Central memory CD8-positive, alpha-beta T cell (primary cell): ENCODE measurements at regions not wholly inside any gene's neighbourhood (a gene's known extent, or its start where the extent isn't known, plus 50 kb on each side); places are given as distances from the start of the nearest gene placed in this dataset.

Experiments used
- ATAC-seq: fragments of 150-1000 bp; cut with Tn5 transposase; replicated peaks from 2 replicates; pipeline ENCODE4 v1.10.0; 2022; ENCODE audit warnings: mild to moderate bottlenecking, moderate FRiP score, moderate number of reproducible peaks; ENCODE audit not compliant: poor library complexity, severe bottlenecking; ENCODE audit errors: extremely low read depth
- DNase-seq, 2 donors: peaks; one replicate each; pipeline ENCODE4 v3.0.0; 2021; ENCODE audit warnings: low spot score in 2 of 2
- H3K27ac Mint-ChIP-seq: one replicate; pipeline ENCODE4 v1.8.0; 2022; ENCODE audit warnings: low read depth, mild to moderate bottlenecking, moderate library complexity, mixed read lengths
- H3K27me3 Mint-ChIP-seq: one replicate; pipeline ENCODE4 v1.8.0; 2022; ENCODE audit warnings: mixed read lengths
- H3K36me3 Mint-ChIP-seq: one replicate; pipeline ENCODE4 v1.8.0; 2022; ENCODE audit warnings: mild to moderate bottlenecking, moderate library complexity, mixed read lengths; ENCODE audit not compliant: insufficient read depth
- H3K4me1 Mint-ChIP-seq: one replicate; pipeline ENCODE4 v1.8.0; 2022; ENCODE audit warnings: mixed read lengths
- H3K4me3 Mint-ChIP-seq: one replicate; pipeline ENCODE4 v1.8.0; 2022; ENCODE audit warnings: mild to moderate bottlenecking, moderate library complexity, mixed read lengths
- H3K9me3 Mint-ChIP-seq: one replicate; pipeline ENCODE4 v1.8.0; 2022; ENCODE audit warnings: mixed read lengths

- H3K36me3 Mint-ChIP-seq: no peaks in the 10 kb centered on the region
- H3K4me1 Mint-ChIP-seq: peaks cover 8% of the 10 kb centered on the region
- H3K27ac Mint-ChIP-seq: no peak overlapping the region
- DNase-seq: no peak
- no peak overlapping the region for H3K4me3 Mint-ChIP-seq
- no peak for ATAC-seq
- H3K9me3 Mint-ChIP-seq: no peaks in the 10 kb centered on the region
- peaks cover 18% of the 10 kb centered on the region for H3K27me3 Mint-ChIP-seq
These were observed 89.6 kb downstream of the ELAPOR2 start for GRCh38 chr7:86969865-86970264.

- Mint-ChIP-seq H3K27me3 (peaks cover 18% of the 10 kb centered on the region), H3K4me3 (no peak overlapping the region), H3K27ac (no peak overlapping the region), H3K4me1 (peaks cover 8% of the 10 kb centered on the region), H3K9me3 (no peaks in the 10 kb centered on the region), H3K36me3 (no peaks in the 10 kb centered on the region)
- DNase-seq (no peak), ATAC-seq (no peak)
These were observed 90.8 kb downstream of the ELAPOR2 start for GRCh38 chr7:86968618-86969017.

GRCh38 chr7:86966916-86967315 is 92.5 kb downstream of the ELAPOR2 start:
- no peak overlapping the region for H3K27ac Mint-ChIP-seq
- H3K36me3 Mint-ChIP-seq: no peaks in the 10 kb centered on the region
- no peaks in the 10 kb centered on the region for H3K4me1 Mint-ChIP-seq
- H3K27me3 Mint-ChIP-seq: peaks cover 18% of the 10 kb centered on the region
- H3K9me3 Mint-ChIP-seq: no peaks in the 10 kb centered on the region
- ATAC-seq (no peak), DNase-seq (no peak)
- no peak overlapping the region for H3K4me3 Mint-ChIP-seq

- Mint-ChIP-seq H3K4me1 (no peaks in the 10 kb centered on the region), H3K27me3 (peaks cover 18% of the 10 kb centered on the region), H3K27ac (no peak overlapping the region), H3K4me3 (no peak overlapping the region), H3K9me3 (no peaks in the 10 kb centered on the region), H3K36me3 (no peaks in the 10 kb centered on the region)
- ATAC-seq (no peak), DNase-seq (no peak)
These were observed 93.7 kb downstream of the ELAPOR2 start for GRCh38 chr7:86965727-86966120.

GRCh38 chr7:86964973-86965726 is 94.3 kb downstream of the ELAPOR2 start:
- H3K9me3 Mint-ChIP-seq: no peaks in the 10 kb centered on the region
- no peak overlapping the region for H3K27ac Mint-ChIP-seq
- peaks cover 18% of the 10 kb centered on the region for H3K27me3 Mint-ChIP-seq
- H3K36me3 Mint-ChIP-seq: no peaks in the 10 kb centered on the region
- no peaks in the 10 kb centered on the region for H3K4me1 Mint-ChIP-seq
- no peak overlapping the region for H3K4me3 Mint-ChIP-seq
- DNase-seq (no peak), ATAC-seq (no peak)

- Mint-ChIP-seq H3K27me3 (peaks cover 30% of the 10 kb centered on the region), H3K27ac (no peak overlapping the region), H3K4me3 (no peak overlapping the region), H3K9me3 (no peaks in the 10 kb centered on the region), H3K36me3 (no peaks in the 10 kb centered on the region), H3K4me1 (no peaks in the 10 kb centered on the region)
- DNase-seq (no peak), ATAC-seq (no peak)
These were observed 95.7 kb downstream of the ELAPOR2 start for GRCh38 chr7:86963599-86964230.

- H3K4me3 Mint-ChIP-seq: no peak overlapping the region
- peaks cover 33% of the 10 kb centered on the region for H3K27me3 Mint-ChIP-seq
These were observed 96.8 kb downstream of the ELAPOR2 start for GRCh38 chr7:86962623-86963022.

GRCh38 chr7:86961686-86962085 is 97.8 kb downstream of the ELAPOR2 start:
- Mint-ChIP-seq H3K27ac (no peak overlapping the region), H3K36me3 (no peaks in the 10 kb centered on the region), H3K4me3 (no peak overlapping the region), H3K27me3 (peaks cover 31% of the 10 kb centered on the region), H3K9me3 (no peaks in the 10 kb centered on the region), H3K4me1 (no peaks in the 10 kb centered on the region)
- no peak for ATAC-seq
- DNase-seq: no peak

More at GRCh38 chr7:86962623-86963022, 96.8 kb downstream of the ELAPOR2 start:
- Mint-ChIP-seq H3K27ac (no peak overlapping the region), H3K9me3 (no peaks in the 10 kb centered on the region), H3K4me1 (no peaks in the 10 kb centered on the region), H3K36me3 (no peaks in the 10 kb centered on the region)
- no peak for DNase-seq
- no peak for ATAC-seq

- DNase-seq (no peak), ATAC-seq (no peak)
- Mint-ChIP-seq H3K36me3 (no peaks in the 10 kb centered on the region), H3K27ac (peak overlapping the region; percentile 33), H3K4me3 (no peak overlapping the region), H3K9me3 (no peaks in the 10 kb centered on the region), H3K4me1 (no peaks in the 10 kb centered on the region), H3K27me3 (peaks cover 14% of the 10 kb centered on the region)
These were observed 101.1 kb downstream of the ELAPOR2 start for GRCh38 chr7:86958380-86958779.

- Mint-ChIP-seq H3K27ac (no peak overlapping the region), H3K27me3 (peaks cover 14% of the 10 kb centered on the region)
- no peak for DNase-seq
These were observed 102.9 kb downstream of the ELAPOR2 start for GRCh38 chr7:86956567-86956966.

GRCh38 chr7:86955895-86956503 is 103.5 kb downstream of the ELAPOR2 start:
- peaks cover 14% of the 10 kb centered on the region for H3K27me3 Mint-ChIP-seq
- no peak for ATAC-seq
- H3K9me3 Mint-ChIP-seq: no peaks in the 10 kb centered on the region

More at GRCh38 chr7:86956567-86956966, 102.9 kb downstream of the ELAPOR2 start:
- Mint-ChIP-seq H3K4me3 (no peak overlapping the region), H3K9me3 (no peaks in the 10 kb centered on the region), H3K4me1 (no peaks in the 10 kb centered on the region), H3K36me3 (no peaks in the 10 kb centered on the region)
- no peak for ATAC-seq

GRCh38 chr7:86954971-86955370 is 104.5 kb downstream of the ELAPOR2 start:
- ATAC-seq (no peak), DNase-seq (no peak)
- no peaks in the 10 kb centered on the region for H3K4me1 Mint-ChIP-seq
- peaks cover 14% of the 10 kb centered on the region for H3K27me3 Mint-ChIP-seq
- H3K9me3 Mint-ChIP-seq: no peaks in the 10 kb centered on the region
- H3K4me3 Mint-ChIP-seq: no peak overlapping the region
- no peak overlapping the region for H3K27ac Mint-ChIP-seq
- H3K36me3 Mint-ChIP-seq: no peaks in the 10 kb centered on the region

More at GRCh38 chr7:86955895-86956503, 103.5 kb downstream of the ELAPOR2 start:
- DNase-seq: no peak
- Mint-ChIP-seq H3K36me3 (no peaks in the 10 kb centered on the region), H3K27ac (peak overlapping the region; percentile 14), H3K4me3 (no peak overlapping the region), H3K4me1 (no peaks in the 10 kb centered on the region)
